HG03342 (cell line): ENCODE measurements at regions not wholly inside any gene's neighbourhood (a gene's known extent, or its start where the extent isn't known, plus 50 kb on each side); places are given as distances from the start of the nearest gene placed in this dataset.
"Not testable (repeated sequence)": the region's sequence is repeated elsewhere in the genome, so short reads cannot be mapped to it uniquely, and the experiment has no call there.

Experiments used
- ATAC-seq: cut with Tn5 transposase; IDR thresholded peaks from one replicate; pipeline ENCODE4 v1.9.1; 2021; ENCODE audit warnings: mild to moderate bottlenecking, moderate library complexity; ENCODE audit not compliant: unreplicated experiment

- no peak for ATAC-seq
These were observed 788.6 kb downstream of the GLUD2 start for GRCh38 chrX:121836000-121836399.

GRCh38 chrX:121851033-121851432, 803.6 kb downstream of the GLUD2 start:
- ATAC-seq, result no peak

- no peak for ATAC-seq
These were observed 806.6 kb downstream of the GLUD2 start for GRCh38 chrX:121853762-121854613.

- no peak for ATAC-seq
These were observed 807.2 kb downstream of the GLUD2 start for GRCh38 chrX:121854614-121854911.

GRCh38 chrX:121858867-121859647, 811.6 kb downstream of the GLUD2 start:
- no peak for ATAC-seq

GRCh38 chrX:121863976-121864375, 816.6 kb downstream of the GLUD2 start:
- ATAC-seq, result no peak

GRCh38 chrX:121864561-121864960, 817.2 kb downstream of the GLUD2 start:
- no peak for ATAC-seq

- ATAC-seq, result no peak
These were observed 822.6 kb downstream of the GLUD2 start for GRCh38 chrX:121869876-121870477.

- ATAC-seq, result no peak
These were observed 823.7 kb downstream of the GLUD2 start for GRCh38 chrX:121871122-121871521.

GRCh38 chrX:121876305-121876704, 828.9 kb downstream of the GLUD2 start:
- ATAC-seq, result no peak

- not testable (repeated sequence) for ATAC-seq
These were observed 829.9 kb downstream of the GLUD2 start for GRCh38 chrX:121877337-121877736.

- no peak for ATAC-seq
These were observed 839.1 kb downstream of the GLUD2 start for GRCh38 chrX:121886557-121886956.

- no peak for ATAC-seq
These were observed 847.3 kb downstream of the GLUD2 start for GRCh38 chrX:121894756-121895155.

- ATAC-seq, result no peak
These were observed 855.1 kb downstream of the GLUD2 start for GRCh38 chrX:121902463-121902862.

- ATAC-seq, result no peak
These were observed 856.6 kb downstream of the GLUD2 start for GRCh38 chrX:121903961-121904360.

GRCh38 chrX:121921258-121921657, 873.8 kb downstream of the GLUD2 start:
- no peak for ATAC-seq

GRCh38 chrX:121931567-121931966, 884.2 kb downstream of the GLUD2 start:
- no peak for ATAC-seq

GRCh38 chrX:121932688-121933087, 885.3 kb downstream of the GLUD2 start:
- no peak for ATAC-seq

GRCh38 chrX:121949041-121949760, 901.8 kb downstream of the GLUD2 start:
- ATAC-seq, result no peak

- no peak for ATAC-seq
These were observed 911.5 kb downstream of the GLUD2 start for GRCh38 chrX:121958886-121959285.

- ATAC-seq, result no peak
These were observed 928.3 kb downstream of the GLUD2 start for GRCh38 chrX:121975671-121976070.
